HCT116 (cell line): ENCODE measurements at regions not wholly inside any gene's neighbourhood (a gene's known extent, or its start where the extent isn't known, plus 50 kb on each side); places are given as distances from the start of the nearest gene placed in this dataset.

Experiments
- EGR1 ChIP-seq: IDR thresholded peaks from 2 replicates; pipeline ENCODE4 v1.6.1; 2012; ENCODE audit warnings: low read depth
- EZH2 ChIP-seq: fragments of 200-600 bp; sonication (generic); IDR thresholded peaks from 2 replicates; pipeline ENCODE4 v1.6.1; 2017; ENCODE audit warnings: antibody characterized with exemption, mixed run types
- EZH2phosphoT487 ChIP-seq: fragments of 200-600 bp; IDR thresholded peaks from 2 replicates; pipeline ENCODE4 v1.6.1; 2018; ENCODE audit warnings: antibody characterized with exemption, borderline replicate concordance
- FOSL1 ChIP-seq: IDR thresholded peaks from 2 replicates; pipeline ENCODE4 v1.6.1; 2012; ENCODE audit warnings: low read depth
- JUND ChIP-seq: IDR thresholded peaks from 2 replicates; pipeline ENCODE4 v1.6.1; 2012
- POLR2A ChIP-seq: IDR thresholded peaks from 2 replicates; pipeline ENCODE4 v1.7.0; 2011; ENCODE audit warnings: borderline replicate concordance; ENCODE audit not compliant: insufficient read depth, insufficient read length; ENCODE audit errors: extremely low read depth
- POLR2AphosphoS5 ChIP-seq: IDR thresholded peaks from 2 replicates; pipeline ENCODE4 v1.6.1; 2011; ENCODE audit warnings: mild to moderate bottlenecking, low read depth, low read length, moderate library complexity
- TCF7L2 ChIP-seq: IDR thresholded peaks from 2 replicates; pipeline ENCODE4 v1.7.0; 2011; ENCODE audit warnings: borderline replicate concordance, inconsistent platforms; ENCODE audit not compliant: insufficient read depth, insufficient read length; ENCODE audit errors: extremely low read depth
- YY1 ChIP-seq: IDR thresholded peaks from 2 replicates; pipeline ENCODE4 v1.6.1; 2011; ENCODE audit warnings: low read length, low read depth, moderate library complexity, mild to moderate bottlenecking; ENCODE audit not compliant: insufficient replicate concordance; ENCODE audit errors: extremely low read depth
- TF ChIP-seq, protein P1 (sequence below): IDR thresholded peaks from 2 replicates; pipeline ENCODE4 v1.6.1; 2012
- TF ChIP-seq, protein P2 (sequence below), 3 experiments: fragments of 200-600 bp in 1 of 3; sonication (generic) in 1 of 3; IDR thresholded peaks in 2 of 3; conservative IDR thresholded peaks in 1 of 3; 2 replicates each; pipeline ENCODE4 v1.5.1; 2012 to 2017; ENCODE audit warnings: low read depth in 2 of 3, low read length in 2 of 3, antibody characterized with exemption in 1 of 3, borderline replicate concordance in 1 of 3, control low read depth in 1 of 3, mild to moderate bottlenecking in 1 of 3, mixed read lengths in 1 of 3, mixed run types in 1 of 3, moderate library complexity in 1 of 3; ENCODE audit not compliant: insufficient read depth in 1 of 3
- TF ChIP-seq, protein P3 (sequence below): IDR thresholded peaks from 2 replicates; pipeline ENCODE4 v1.6.1; 2012; ENCODE audit warnings: low read depth
- TF ChIP-seq, protein P4 (sequence below): IDR thresholded peaks from 2 replicates; pipeline ENCODE4 v1.6.1; 2011; ENCODE audit warnings: mild to moderate bottlenecking, low read length, moderate library complexity; ENCODE audit not compliant: insufficient replicate concordance; ENCODE audit errors: extremely low read depth

DNA sequence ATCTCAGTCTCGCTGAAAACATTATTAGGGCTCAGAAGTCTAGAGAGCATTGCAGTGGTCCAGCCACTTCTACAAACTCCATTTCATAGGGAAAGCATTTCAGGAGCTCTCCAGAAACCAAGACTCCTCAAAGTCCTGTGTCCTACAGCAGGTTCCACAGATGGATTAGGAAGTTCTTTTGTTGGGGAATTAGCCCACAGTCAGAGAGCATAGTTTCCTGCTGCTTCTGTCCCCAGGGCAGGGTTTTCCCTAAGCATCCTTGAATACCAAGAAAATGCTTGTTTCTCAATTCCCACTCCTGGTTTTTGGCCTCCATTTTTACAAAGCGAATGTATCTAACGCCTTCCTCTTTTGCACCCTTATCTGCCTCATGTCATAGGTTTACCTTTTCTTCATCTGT lies 235.9 kb upstream of the PODXL start:
- TF ChIP-seq EGR1 (no peak), EZH2 (no peak), POLR2A (no peak), YY1 (no peak), POLR2AphosphoS5 (no peak), FOSL1 (no peak), EZH2phosphoT487 (no peak), JUND (no peak), TCF7L2 (no peak)
- TF ChIP-seq, protein P1, sequence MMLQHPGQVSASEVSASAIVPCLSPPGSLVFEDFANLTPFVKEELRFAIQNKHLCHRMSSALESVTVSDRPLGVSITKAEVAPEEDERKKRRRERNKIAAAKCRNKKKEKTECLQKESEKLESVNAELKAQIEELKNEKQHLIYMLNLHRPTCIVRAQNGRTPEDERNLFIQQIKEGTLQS, result no peak
- TF ChIP-seq, protein P2, sequence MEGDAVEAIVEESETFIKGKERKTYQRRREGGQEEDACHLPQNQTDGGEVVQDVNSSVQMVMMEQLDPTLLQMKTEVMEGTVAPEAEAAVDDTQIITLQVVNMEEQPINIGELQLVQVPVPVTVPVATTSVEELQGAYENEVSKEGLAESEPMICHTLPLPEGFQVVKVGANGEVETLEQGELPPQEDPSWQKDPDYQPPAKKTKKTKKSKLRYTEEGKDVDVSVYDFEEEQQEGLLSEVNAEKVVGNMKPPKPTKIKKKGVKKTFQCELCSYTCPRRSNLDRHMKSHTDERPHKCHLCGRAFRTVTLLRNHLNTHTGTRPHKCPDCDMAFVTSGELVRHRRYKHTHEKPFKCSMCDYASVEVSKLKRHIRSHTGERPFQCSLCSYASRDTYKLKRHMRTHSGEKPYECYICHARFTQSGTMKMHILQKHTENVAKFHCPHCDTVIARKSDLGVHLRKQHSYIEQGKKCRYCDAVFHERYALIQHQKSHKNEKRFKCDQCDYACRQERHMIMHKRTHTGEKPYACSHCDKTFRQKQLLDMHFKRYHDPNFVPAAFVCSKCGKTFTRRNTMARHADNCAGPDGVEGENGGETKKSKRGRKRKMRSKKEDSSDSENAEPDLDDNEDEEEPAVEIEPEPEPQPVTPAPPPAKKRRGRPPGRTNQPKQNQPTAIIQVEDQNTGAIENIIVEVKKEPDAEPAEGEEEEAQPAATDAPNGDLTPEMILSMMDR (IDR thresholded peaks at IDR 0.05 in 2 of 3, conservative IDR thresholded peaks at IDR 0.05 in 1 of 3; ENCODE audit: borderline replicate concordance in 1 of 3, insufficient read depth in 1 of 3, low read depth in 2 of 3, low read length in 2 of 3), result no peak
- TF ChIP-seq, protein P3, sequence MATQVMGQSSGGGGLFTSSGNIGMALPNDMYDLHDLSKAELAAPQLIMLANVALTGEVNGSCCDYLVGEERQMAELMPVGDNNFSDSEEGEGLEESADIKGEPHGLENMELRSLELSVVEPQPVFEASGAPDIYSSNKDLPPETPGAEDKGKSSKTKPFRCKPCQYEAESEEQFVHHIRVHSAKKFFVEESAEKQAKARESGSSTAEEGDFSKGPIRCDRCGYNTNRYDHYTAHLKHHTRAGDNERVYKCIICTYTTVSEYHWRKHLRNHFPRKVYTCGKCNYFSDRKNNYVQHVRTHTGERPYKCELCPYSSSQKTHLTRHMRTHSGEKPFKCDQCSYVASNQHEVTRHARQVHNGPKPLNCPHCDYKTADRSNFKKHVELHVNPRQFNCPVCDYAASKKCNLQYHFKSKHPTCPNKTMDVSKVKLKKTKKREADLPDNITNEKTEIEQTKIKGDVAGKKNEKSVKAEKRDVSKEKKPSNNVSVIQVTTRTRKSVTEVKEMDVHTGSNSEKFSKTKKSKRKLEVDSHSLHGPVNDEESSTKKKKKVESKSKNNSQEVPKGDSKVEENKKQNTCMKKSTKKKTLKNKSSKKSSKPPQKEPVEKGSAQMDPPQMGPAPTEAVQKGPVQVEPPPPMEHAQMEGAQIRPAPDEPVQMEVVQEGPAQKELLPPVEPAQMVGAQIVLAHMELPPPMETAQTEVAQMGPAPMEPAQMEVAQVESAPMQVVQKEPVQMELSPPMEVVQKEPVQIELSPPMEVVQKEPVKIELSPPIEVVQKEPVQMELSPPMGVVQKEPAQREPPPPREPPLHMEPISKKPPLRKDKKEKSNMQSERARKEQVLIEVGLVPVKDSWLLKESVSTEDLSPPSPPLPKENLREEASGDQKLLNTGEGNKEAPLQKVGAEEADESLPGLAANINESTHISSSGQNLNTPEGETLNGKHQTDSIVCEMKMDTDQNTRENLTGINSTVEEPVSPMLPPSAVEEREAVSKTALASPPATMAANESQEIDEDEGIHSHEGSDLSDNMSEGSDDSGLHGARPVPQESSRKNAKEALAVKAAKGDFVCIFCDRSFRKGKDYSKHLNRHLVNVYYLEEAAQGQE, result no peak
- TF ChIP-seq, protein P4, sequence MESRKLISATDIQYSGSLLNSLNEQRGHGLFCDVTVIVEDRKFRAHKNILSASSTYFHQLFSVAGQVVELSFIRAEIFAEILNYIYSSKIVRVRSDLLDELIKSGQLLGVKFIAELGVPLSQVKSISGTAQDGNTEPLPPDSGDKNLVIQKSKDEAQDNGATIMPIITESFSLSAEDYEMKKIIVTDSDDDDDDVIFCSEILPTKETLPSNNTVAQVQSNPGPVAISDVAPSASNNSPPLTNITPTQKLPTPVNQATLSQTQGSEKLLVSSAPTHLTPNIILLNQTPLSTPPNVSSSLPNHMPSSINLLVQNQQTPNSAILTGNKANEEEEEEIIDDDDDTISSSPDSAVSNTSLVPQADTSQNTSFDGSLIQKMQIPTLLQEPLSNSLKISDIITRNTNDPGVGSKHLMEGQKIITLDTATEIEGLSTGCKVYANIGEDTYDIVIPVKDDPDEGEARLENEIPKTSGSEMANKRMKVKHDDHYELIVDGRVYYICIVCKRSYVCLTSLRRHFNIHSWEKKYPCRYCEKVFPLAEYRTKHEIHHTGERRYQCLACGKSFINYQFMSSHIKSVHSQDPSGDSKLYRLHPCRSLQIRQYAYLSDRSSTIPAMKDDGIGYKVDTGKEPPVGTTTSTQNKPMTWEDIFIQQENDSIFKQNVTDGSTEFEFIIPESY, result no peak
